A673 (cell line): ENCODE measurements at regions not wholly inside any gene's neighbourhood (a gene's known extent, or its start where the extent isn't known, plus 50 kb on each side); places are given as distances from the start of the nearest gene placed in this dataset.

ENCODE experiments used
- BruUV-seq: library from RNA; stranded (reverse); fragments of 400-500 nt; replicated peaks from 2 replicates; lab custom pipeline; 2021; lab: Mats Ljungman, UMichigan
- CTCF ChIA-PET: fragments of 300-600 bp; sonication (Branson Sonifier 250); formaldehyde crosslinking; loops from one replicate; lab custom pipeline; 2022; ENCODE audit warnings: antibody characterized with exemption; lab: Charles Lee
- POLR2A ChIA-PET: fragments of 300-600 bp; sonication (Branson Sonifier 250); formaldehyde crosslinking; loops from one replicate; lab custom pipeline; 2022; ENCODE audit warnings: antibody characterized with exemption; ENCODE audit not compliant: low non-redundant PET; lab: Charles Lee
- DNase-seq: peaks from one replicate; pipeline ENCODE4 v3.0.0-alpha.2; 2015; ENCODE audit warnings: low spot score
- H3K27ac ChIP-seq: fragments of 200-600 bp; sonication (generic); 2 replicates; pipeline ENCODE4 v1.5.1; 2016; ENCODE audit warnings: mixed run types, low read depth, mild to moderate bottlenecking, mixed read lengths, antibody characterized with exemption, low read length; ENCODE audit not compliant: poor library complexity, severe bottlenecking
- H3K27me3 ChIP-seq: fragments of 200-600 bp; sonication (generic); replicated peaks from 2 replicates; pipeline ENCODE4 v1.6.1; 2017; ENCODE audit warnings: mixed run types, low read depth, mild to moderate bottlenecking, mixed read lengths, antibody characterized with exemption, low read length; ENCODE audit not compliant: insufficient read depth, poor library complexity
- H3K36me3 ChIP-seq: fragments of 200-600 bp; sonication (generic); 2 replicates; pipeline ENCODE4 v1.6.1; 2016; ENCODE audit warnings: mixed run types, mild to moderate bottlenecking, mixed read lengths, antibody characterized with exemption, low read length; ENCODE audit not compliant: insufficient read depth, poor library complexity, severe bottlenecking
- H3K4me1 ChIP-seq: fragments of 200-600 bp; sonication (generic); 2 replicates; pipeline ENCODE4 v1.6.1; 2017; ENCODE audit warnings: mixed run types, mild to moderate bottlenecking, mixed read lengths, antibody characterized with exemption, low read length; ENCODE audit not compliant: insufficient read depth, poor library complexity, severe bottlenecking
- H3K4me3 ChIP-seq: fragments of 200-600 bp; sonication (generic); 2 replicates; pipeline ENCODE4 v1.5.1; 2016; ENCODE audit warnings: low read depth, mixed run types, mild to moderate bottlenecking, mixed read lengths, low read length; ENCODE audit not compliant: poor library complexity, severe bottlenecking
- H3K9me3 ChIP-seq: fragments of 200-600 bp; sonication (generic); 2 replicates; pipeline ENCODE4 v1.6.1; 2016; ENCODE audit warnings: mixed run types, low read depth, mild to moderate bottlenecking, mixed read lengths, antibody characterized with exemption, low read length; ENCODE audit not compliant: poor library complexity, severe bottlenecking
- EZH2 ChIP-seq: fragments of 200-600 bp; sonication (generic); IDR thresholded peaks from 2 replicates; pipeline ENCODE4 v1.6.1; 2017; ENCODE audit warnings: borderline replicate concordance, low read depth, mild to moderate bottlenecking, mixed read lengths, antibody characterized with exemption, low read length; ENCODE audit not compliant: poor library complexity, severe bottlenecking
- intact Hi-C: fragments of 100-400 bp; cut with micrococcal nuclease; formaldehyde crosslinking; loops from one replicate; pipeline ENCODE4 v1.10.0; 2022; ENCODE audit not compliant: unreplicated experiment
- TF ChIP-seq, protein P1 (sequence below): fragments of 300-800, 200-600 bp; sonication (generic); conservative IDR thresholded peaks from 2 replicates; pipeline ENCODE4 v1.5.1; 2017; ENCODE audit warnings: low read depth, mild to moderate bottlenecking, antibody characterized with exemption, low read length, moderate library complexity, mixed read lengths

DNA sequence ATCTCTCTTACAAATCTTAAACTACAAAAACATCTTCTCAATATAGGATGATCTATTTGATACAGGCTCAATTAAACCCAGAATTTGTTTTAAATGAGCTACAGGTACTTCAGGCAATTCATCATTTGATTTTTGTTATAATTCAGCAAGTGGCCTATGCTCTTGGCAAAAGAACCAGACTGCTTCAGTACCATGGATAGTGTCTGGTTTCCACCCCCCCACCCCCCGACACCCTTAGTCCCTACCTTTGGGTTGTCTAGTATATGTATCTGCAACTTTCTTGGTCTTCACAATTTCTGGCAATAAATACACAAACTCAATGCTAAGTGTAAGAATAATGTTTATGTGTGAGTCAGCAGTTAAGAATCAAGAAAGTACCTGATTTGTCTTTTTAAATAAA, 97.3 kb upstream of the API5 start:
- H3K4me3 ChIP-seq = no peak overlapping the region
- H3K36me3 ChIP-seq = no peaks in the 10 kb centered on the region
- intact Hi-C loops = no loop called here
- no peak for DNase-seq
- CTCF ChIA-PET = no interaction called here
- H3K27ac ChIP-seq = no peak overlapping the region
- H3K27me3 ChIP-seq = no peaks in the 10 kb centered on the region
- no TSS peak for BruUV-seq
- TF ChIP-seq, protein P1, sequence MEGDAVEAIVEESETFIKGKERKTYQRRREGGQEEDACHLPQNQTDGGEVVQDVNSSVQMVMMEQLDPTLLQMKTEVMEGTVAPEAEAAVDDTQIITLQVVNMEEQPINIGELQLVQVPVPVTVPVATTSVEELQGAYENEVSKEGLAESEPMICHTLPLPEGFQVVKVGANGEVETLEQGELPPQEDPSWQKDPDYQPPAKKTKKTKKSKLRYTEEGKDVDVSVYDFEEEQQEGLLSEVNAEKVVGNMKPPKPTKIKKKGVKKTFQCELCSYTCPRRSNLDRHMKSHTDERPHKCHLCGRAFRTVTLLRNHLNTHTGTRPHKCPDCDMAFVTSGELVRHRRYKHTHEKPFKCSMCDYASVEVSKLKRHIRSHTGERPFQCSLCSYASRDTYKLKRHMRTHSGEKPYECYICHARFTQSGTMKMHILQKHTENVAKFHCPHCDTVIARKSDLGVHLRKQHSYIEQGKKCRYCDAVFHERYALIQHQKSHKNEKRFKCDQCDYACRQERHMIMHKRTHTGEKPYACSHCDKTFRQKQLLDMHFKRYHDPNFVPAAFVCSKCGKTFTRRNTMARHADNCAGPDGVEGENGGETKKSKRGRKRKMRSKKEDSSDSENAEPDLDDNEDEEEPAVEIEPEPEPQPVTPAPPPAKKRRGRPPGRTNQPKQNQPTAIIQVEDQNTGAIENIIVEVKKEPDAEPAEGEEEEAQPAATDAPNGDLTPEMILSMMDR = no peak
- TF ChIP-seq EZH2 = no peak
- POLR2A ChIA-PET = no interaction called here
- peaks cover 6% of the 10 kb centered on the region for H3K9me3 ChIP-seq
- H3K4me1 ChIP-seq = no peaks in the 10 kb centered on the region

DNA sequence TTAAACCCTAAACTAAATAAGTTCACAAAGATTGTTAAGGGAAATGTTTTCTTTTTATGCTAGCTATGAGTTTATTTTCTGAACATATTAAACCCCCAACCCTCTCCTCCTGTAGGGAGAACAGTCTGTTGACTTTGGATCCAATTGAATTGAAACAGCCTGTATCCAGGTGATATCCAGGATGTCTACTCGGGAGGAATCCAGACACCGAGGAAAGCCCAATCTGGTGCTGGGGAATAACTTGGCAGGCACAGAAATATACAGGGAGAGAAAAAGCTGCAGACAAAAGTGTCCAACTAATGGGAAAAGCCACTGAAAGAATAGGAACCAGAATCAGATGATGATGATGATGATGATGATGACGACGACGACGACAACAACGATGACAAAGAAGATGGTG, 93.9 kb upstream of the API5 start:
- no peaks in the 10 kb centered on the region for H3K4me1 ChIP-seq
- no peaks in the 10 kb centered on the region for H3K36me3 ChIP-seq
- DNase-seq = no peak
- no peak overlapping the region for H3K27ac ChIP-seq
- POLR2A ChIA-PET = no interaction called here
- no peak for TF ChIP-seq EZH2
- TF ChIP-seq, protein P1 = no peak
- no peak overlapping the region for H3K4me3 ChIP-seq
- CTCF ChIA-PET = no interaction called here
- intact Hi-C loops = no loop called here
- BruUV-seq = no TSS peak
- no peaks in the 10 kb centered on the region for H3K9me3 ChIP-seq
- H3K27me3 ChIP-seq = no peaks in the 10 kb centered on the region

DNA sequence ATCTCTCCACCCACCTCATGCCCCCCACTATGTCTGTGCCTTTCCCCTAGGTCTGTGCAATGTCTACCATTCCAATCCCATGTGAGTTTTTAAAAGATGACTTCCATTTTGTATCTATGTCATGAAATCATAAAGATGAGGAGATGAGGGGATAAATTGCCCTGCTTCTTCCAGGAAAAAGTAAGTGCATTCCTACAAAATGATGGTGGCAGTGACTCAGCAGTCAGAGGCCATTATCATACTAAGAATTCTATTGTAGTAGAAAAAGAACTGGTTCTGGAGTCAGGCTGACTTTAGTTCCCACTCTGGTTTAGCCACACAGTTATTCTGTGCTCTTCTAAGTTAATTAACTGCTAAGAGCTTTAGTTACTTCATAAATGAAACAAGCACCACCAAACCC, 89.6 kb upstream of the API5 start:
- H3K4me3 ChIP-seq = no peak overlapping the region
- BruUV-seq = no TSS peak
- no peaks in the 10 kb centered on the region for H3K27me3 ChIP-seq
- no peak for DNase-seq
- no peaks in the 10 kb centered on the region for H3K4me1 ChIP-seq
- ChIA-PET CTCF (no interaction called here), POLR2A (no interaction called here)
- intact Hi-C loops = no loop called here
- no peak for TF ChIP-seq EZH2
- TF ChIP-seq, protein P1 = no peak
- H3K9me3 ChIP-seq = no peaks in the 10 kb centered on the region
- H3K27ac ChIP-seq = no peak overlapping the region
- no peaks in the 10 kb centered on the region for H3K36me3 ChIP-seq
